GM12864 (cell line): ENCODE measurements at regions not wholly inside any gene's neighbourhood (a gene's known extent, or its start where the extent isn't known, plus 50 kb on each side); places are given as distances from the start of the nearest gene placed in this dataset.
"Not testable (repeated sequence)": the region's sequence is repeated elsewhere in the genome, so short reads cannot be mapped to it uniquely, and the experiment has no call there.

Experiments
- DNase-seq: peaks from one replicate; pipeline ENCODE4 v3.0.0-alpha.2; 2011; ENCODE audit warnings: low read depth
- H3K4me3 ChIP-seq: 2 replicates; pipeline ENCODE4 v1.5.1; 2011; ENCODE audit warnings: mild to moderate bottlenecking, low read depth, low read length, control low read depth
- CTCF ChIP-seq: IDR thresholded peaks from 2 replicates; pipeline ENCODE4 v1.5.1; 2011; ENCODE audit warnings: low read depth, mild to moderate bottlenecking, moderate library complexity, low read length, control low read depth, inconsistent platforms; ENCODE audit errors: missing control alignments

- no peak for DNase-seq
- H3K4me3 ChIP-seq = no peak overlapping the region
- no peak for TF ChIP-seq CTCF
Observed at GRCh38 chr15:94864600-94864999, 633.2 kb downstream of the MCTP2 start.

- DNase-seq, H3K4me3 ChIP-seq: not testable (repeated sequence)
Observed at GRCh38 chr15:94868265-94868664, 636.9 kb downstream of the MCTP2 start.

- H3K4me3 ChIP-seq = no peak overlapping the region
- no peak for TF ChIP-seq CTCF
- DNase-seq = no peak
Observed at GRCh38 chr15:94875550-94875949, 644.2 kb downstream of the MCTP2 start.

GRCh38 chr15:94877833-94878232 is 646.5 kb downstream of the MCTP2 start:
- no peak for DNase-seq
- H3K4me3 ChIP-seq = no peak overlapping the region
- no peak for TF ChIP-seq CTCF

- no peak for TF ChIP-seq CTCF
- H3K4me3 ChIP-seq = no peak overlapping the region
- DNase-seq = no peak
Observed at GRCh38 chr15:94882071-94882712, 650.8 kb downstream of the MCTP2 start.

GRCh38 chr15:94887391-94887790 is 656.0 kb downstream of the MCTP2 start:
- no peak for DNase-seq
- no peak overlapping the region for H3K4me3 ChIP-seq
- TF ChIP-seq CTCF = no peak

GRCh38 chr15:94889153-94889552 is 657.8 kb downstream of the MCTP2 start:
- H3K4me3 ChIP-seq = no peak overlapping the region
- DNase-seq = no peak
- TF ChIP-seq CTCF = no peak
